ENCODE measurements at regions not wholly inside any gene's neighbourhood (a gene's known extent, or its start where the extent isn't known, plus 50 kb on each side); places are given as distances from the start of the nearest gene placed in this dataset.

- TF ChIP-seq DNMT3B (CRISPR knock-in tag; conservative IDR thresholded peaks at IDR 0.05): no peak
- TF ChIP-seq HNRNPL (IDR thresholded peaks at IDR 0.05; ENCODE audit: low read depth, low read length): no peak
- TF ChIP-seq ZNF468 (CRISPR knock-in tag; IDR thresholded peaks at IDR 0.05): no peak
- 0 out of 4 replicates have a peak, but pooled peaks have one; percentile 17 to 19 for TF ChIP-seq MAFK (conservative IDR thresholded peaks at IDR 0.05 in 1 of 2, IDR thresholded peaks at IDR 0.05 in 1 of 2; ENCODE audit: low read length in 2 of 2)
- no peak for TF ChIP-seq ZNF607 (CRISPR knock-in tag; IDR thresholded peaks at IDR 0.05; ENCODE audit: borderline replicate concordance)
- TF ChIP-seq POLR2AphosphoS2 (IDR thresholded peaks at IDR 0.05; ENCODE audit: low read depth, low read length): no peak
- TF ChIP-seq ZNF24 (IDR thresholded peaks at IDR 0.05): no peak
- TF ChIP-seq, protein P1, sequence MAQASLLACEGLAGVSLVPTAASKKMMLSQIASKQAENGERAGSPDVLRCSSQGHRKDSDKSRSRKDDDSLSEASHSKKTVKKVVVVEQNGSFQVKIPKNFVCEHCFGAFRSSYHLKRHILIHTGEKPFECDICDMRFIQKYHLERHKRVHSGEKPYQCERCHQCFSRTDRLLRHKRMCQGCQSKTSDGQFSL (CRISPR knock-in tag; IDR thresholded peaks at IDR 0.05): no peak
- TF ChIP-seq, protein P2, sequence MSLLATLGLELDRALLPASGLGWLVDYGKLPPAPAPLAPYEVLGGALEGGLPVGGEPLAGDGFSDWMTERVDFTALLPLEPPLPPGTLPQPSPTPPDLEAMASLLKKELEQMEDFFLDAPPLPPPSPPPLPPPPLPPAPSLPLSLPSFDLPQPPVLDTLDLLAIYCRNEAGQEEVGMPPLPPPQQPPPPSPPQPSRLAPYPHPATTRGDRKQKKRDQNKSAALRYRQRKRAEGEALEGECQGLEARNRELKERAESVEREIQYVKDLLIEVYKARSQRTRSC (CRISPR knock-in tag; IDR thresholded peaks at IDR 0.05; ENCODE audit: low read depth): no peak
- no peak for TF ChIP-seq TIGD3 (CRISPR knock-in tag; IDR thresholded peaks at IDR 0.05; ENCODE audit: borderline replicate concordance)
- TF ChIP-seq ZNF605 (CRISPR knock-in tag; IDR thresholded peaks at IDR 0.05): no peak
- TF ChIP-seq NFE2L2 (IDR thresholded peaks at IDR 0.05; ENCODE audit: low read length): 0 out of 2 replicates have a peak, but pooled peaks have one; percentile 35
- no peak for TF ChIP-seq TFDP1 (CRISPR knock-in tag; IDR thresholded peaks at IDR 0.05; ENCODE audit: borderline replicate concordance)
- TF ChIP-seq SOX5 (CRISPR knock-in tag; IDR thresholded peaks at IDR 0.05; ENCODE audit: borderline replicate concordance): no peak
- TF ChIP-seq SOX6 (IDR thresholded peaks at IDR 0.05): no peak
- TF ChIP-seq SOX6 (CRISPR knock-in tag; IDR thresholded peaks at IDR 0.05): no peak
These were observed 361.6 kb upstream of the SPOCK3 start (continued) for GRCh38 chr4:167595898-167596297.

Data from HepG2 (cell line).